Neural cell (in vitro differentiated cells): ENCODE measurements at regions not wholly inside any gene's neighbourhood (a gene's known extent, or its start where the extent isn't known, plus 50 kb on each side); places are given as distances from the start of the nearest gene placed in this dataset.

Experiments used
- H2AFZ ChIP-seq: fragments of 200-600, 300-800 bp; sonication (generic), shearing (Covaris generic); 2 replicates; pipeline ENCODE4 v1.6.0; 2014; ENCODE audit warnings: low read depth, mild to moderate bottlenecking, antibody characterized with exemption, low read length, moderate library complexity
- H3F3A ChIP-seq: fragments of 200-600 bp; shearing (Covaris generic); 2 replicates; pipeline ENCODE4 v1.6.1; 2016; ENCODE audit warnings: mild to moderate bottlenecking, moderate library complexity, mixed read lengths, antibody characterized with exemption, low read length; ENCODE audit not compliant: insufficient read depth, poor library complexity, severe bottlenecking
- H3K27ac ChIP-seq: fragments of 200-600, 300-800 bp; sonication (generic), shearing (Covaris generic); 2 replicates; pipeline ENCODE4 v1.5.1; 2014; ENCODE audit warnings: mild to moderate bottlenecking, low read length, moderate library complexity
- H3K27me3 ChIP-seq: fragments of 300-800, 200-600 bp; sonication (generic), shearing (Covaris generic); 2 replicates; pipeline ENCODE4 v1.6.0; 2014; ENCODE audit warnings: mild to moderate bottlenecking, low read depth, low read length, moderate library complexity; ENCODE audit not compliant: insufficient read depth
- H3K36me3 ChIP-seq: fragments of 300-800, 200-600 bp; sonication (generic), shearing (Covaris generic); 2 replicates; pipeline ENCODE4 v1.5.1; 2014; ENCODE audit warnings: mild to moderate bottlenecking, antibody characterized with exemption, low read length, moderate library complexity; ENCODE audit not compliant: insufficient read depth
- H3K4me2 ChIP-seq: fragments of 300-800, 200-600 bp; sonication (generic), shearing (Covaris generic); 2 replicates; pipeline ENCODE4 v1.6.0; 2014; ENCODE audit warnings: mild to moderate bottlenecking, low read length
- H3K4me3 ChIP-seq: fragments of 300-800, 200-600 bp; sonication (generic), shearing (Covaris generic); 2 replicates; pipeline ENCODE4 v1.5.1; 2014; ENCODE audit warnings: mild to moderate bottlenecking, low read length, moderate library complexity
- H3K79me2 ChIP-seq: fragments of 200-600 bp; shearing (Covaris generic); replicated peaks from 2 replicates; pipeline ENCODE4 v1.6.0; 2014; ENCODE audit warnings: mild to moderate bottlenecking, low read length, moderate library complexity; ENCODE audit not compliant: insufficient read depth
- H3K9ac ChIP-seq: fragments of 300-800, 200-600 bp; sonication (generic), shearing (Covaris generic); 2 replicates; pipeline ENCODE4 v1.6.1; 2016; ENCODE audit warnings: mild to moderate bottlenecking, low read length, mixed read lengths
- H3K9me2 ChIP-seq: fragments of 200-600 bp; shearing (Covaris generic); 2 replicates; pipeline ENCODE4 v1.6.1; 2016; ENCODE audit warnings: mild to moderate bottlenecking, low read length, mixed read lengths; ENCODE audit not compliant: insufficient read depth
- H3K9me3 ChIP-seq: fragments of 200-600, 300-800 bp; sonication (generic), shearing (Covaris generic); 2 replicates; pipeline ENCODE4 v1.6.1; 2016; ENCODE audit warnings: mild to moderate bottlenecking, mixed run types, low read length, moderate library complexity, mixed read lengths
- H4K20me1 ChIP-seq: fragments of 200-600 bp; shearing (Covaris generic); 2 replicates; pipeline ENCODE4 v1.6.1; 2016; ENCODE audit warnings: mild to moderate bottlenecking, mixed run types; ENCODE audit not compliant: insufficient read depth
- CTCF ChIP-seq: fragments of 450-650 bp; IDR thresholded peaks from 2 replicates; pipeline ENCODE4 v1.5.1; 2014; ENCODE audit warnings: antibody characterized with exemption, mild to moderate bottlenecking, moderate library complexity; ENCODE audit not compliant: poor library complexity, severe bottlenecking
- EP300 ChIP-seq: fragments of 450-650 bp; conservative IDR thresholded peaks from 2 replicates; pipeline ENCODE4 v1.6.1; 2014; ENCODE audit warnings: antibody characterized with exemption, mild to moderate bottlenecking, moderate library complexity; ENCODE audit not compliant: poor library complexity, severe bottlenecking
- EZH2 ChIP-seq: fragments of 200-600, 300-800 bp; shearing (Covaris generic), sonication (generic); IDR thresholded peaks from 2 replicates; pipeline ENCODE4 v1.6.1; 2014; ENCODE audit warnings: antibody characterized with exemption, low read length, borderline replicate concordance, mild to moderate bottlenecking; ENCODE audit not compliant: insufficient read depth, poor library complexity, severe bottlenecking
- MXI1 ChIP-seq: fragments of 450-650 bp; conservative IDR thresholded peaks from 2 replicates; pipeline ENCODE4 v1.6.1; 2014; ENCODE audit warnings: antibody characterized with exemption, mild to moderate bottlenecking; ENCODE audit not compliant: poor library complexity, severe bottlenecking
- POLR2AphosphoS5 ChIP-seq: IDR thresholded peaks from 2 replicates; pipeline ENCODE4 v1.6.1; 2012
- RAD21 ChIP-seq: fragments of 450-650 bp; conservative IDR thresholded peaks from 2 replicates; pipeline ENCODE4 v1.6.1; 2014; ENCODE audit warnings: antibody characterized with exemption, mild to moderate bottlenecking, moderate library complexity
- REST ChIP-seq: IDR thresholded peaks from 2 replicates; pipeline ENCODE4 v1.6.1; 2012; ENCODE audit warnings: borderline replicate concordance
- SMC3 ChIP-seq: fragments of 450-650 bp; conservative IDR thresholded peaks from 2 replicates; pipeline ENCODE4 v1.6.1; 2014; ENCODE audit warnings: antibody characterized with exemption, mild to moderate bottlenecking, moderate library complexity; ENCODE audit not compliant: poor library complexity
- TAF1 ChIP-seq: IDR thresholded peaks from 2 replicates; pipeline ENCODE4 v1.6.1; 2012; ENCODE audit warnings: low read depth

- H3K9me2 ChIP-seq = no peaks in the 10 kb centered on the region
- H3K9ac ChIP-seq = no peak overlapping the region
Measured at GRCh38 chr6:134550604-134551003, 232.7 kb upstream of the SGK1 start.

GRCh38 chr6:134549854-134550253 is 231.9 kb upstream of the SGK1 start:
- Histone ChIP-seq H3K4me2 (no peak overlapping the region), H3K27ac (no peak overlapping the region)

More at GRCh38 chr6:134550604-134551003, 232.7 kb upstream of the SGK1 start:
- H3K4me2 ChIP-seq = no peak overlapping the region
- TF ChIP-seq EZH2 = no peak
- no peak for TF ChIP-seq EP300
- no peak for TF ChIP-seq REST
- no peak for TF ChIP-seq MXI1
- no peak for TF ChIP-seq SMC3
- TF ChIP-seq RAD21 = no peak
- no peak for TF ChIP-seq CTCF
- TF ChIP-seq POLR2AphosphoS5 = no peak
- no peak for TF ChIP-seq TAF1
- H4K20me1 ChIP-seq = no peaks in the 10 kb centered on the region
- no peak overlapping the region for H3K4me3 ChIP-seq
- H3K27ac ChIP-seq = no peak overlapping the region
- H3K36me3 ChIP-seq = no peaks in the 10 kb centered on the region
- no peaks in the 10 kb centered on the region for H3K27me3 ChIP-seq
- H3K9me3 ChIP-seq = no peaks in the 10 kb centered on the region
- H3K79me2 ChIP-seq = no peaks in the 10 kb centered on the region
- H2AFZ ChIP-seq = no peak overlapping the region
- no peaks in the 10 kb centered on the region for H3F3A ChIP-seq

More at GRCh38 chr6:134549854-134550253, 231.9 kb upstream of the SGK1 start:
- H4K20me1 ChIP-seq = no peaks in the 10 kb centered on the region
- no peaks in the 10 kb centered on the region for H3F3A ChIP-seq
- no peaks in the 10 kb centered on the region for H3K9me3 ChIP-seq
- no peak overlapping the region for H2AFZ ChIP-seq
- no peaks in the 10 kb centered on the region for H3K36me3 ChIP-seq
- TF ChIP-seq EP300 = no peak
- no peaks in the 10 kb centered on the region for H3K79me2 ChIP-seq
- no peak overlapping the region for H3K4me3 ChIP-seq
- no peaks in the 10 kb centered on the region for H3K9me2 ChIP-seq
- H3K9ac ChIP-seq = no peak overlapping the region
- no peaks in the 10 kb centered on the region for H3K27me3 ChIP-seq
